CD4-positive, alpha-beta T cell treated with Interleukin-21 for 1 hour (primary cell): ENCODE measurements at regions not wholly inside any gene's neighbourhood (a gene's known extent, or its start where the extent isn't known, plus 50 kb on each side); places are given as distances from the start of the nearest gene placed in this dataset.

Source experiments
- DNase-seq: peaks from one replicate; pipeline ENCODE4 v3.0.0-alpha.2; 2020

DNA sequence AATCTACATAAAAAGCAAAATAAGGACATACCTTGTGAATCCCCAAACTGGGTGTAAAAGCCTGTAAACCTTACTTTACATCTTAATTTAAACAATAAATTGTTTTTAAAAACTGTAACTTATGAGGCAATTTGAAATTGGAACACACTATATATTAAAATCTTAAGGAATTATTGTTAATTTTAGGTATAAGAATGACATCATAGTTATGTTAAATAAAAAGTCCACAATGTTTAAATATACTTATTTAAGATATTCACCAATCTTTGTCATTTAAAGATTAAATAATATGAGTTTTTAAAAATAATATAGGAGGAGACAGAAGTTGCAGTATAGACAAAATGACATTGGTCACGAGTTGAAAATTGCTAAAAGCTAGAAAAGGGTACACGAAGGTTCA is 621.9 kb upstream of the POU3F2 start:
- no peak for DNase-seq

DNA sequence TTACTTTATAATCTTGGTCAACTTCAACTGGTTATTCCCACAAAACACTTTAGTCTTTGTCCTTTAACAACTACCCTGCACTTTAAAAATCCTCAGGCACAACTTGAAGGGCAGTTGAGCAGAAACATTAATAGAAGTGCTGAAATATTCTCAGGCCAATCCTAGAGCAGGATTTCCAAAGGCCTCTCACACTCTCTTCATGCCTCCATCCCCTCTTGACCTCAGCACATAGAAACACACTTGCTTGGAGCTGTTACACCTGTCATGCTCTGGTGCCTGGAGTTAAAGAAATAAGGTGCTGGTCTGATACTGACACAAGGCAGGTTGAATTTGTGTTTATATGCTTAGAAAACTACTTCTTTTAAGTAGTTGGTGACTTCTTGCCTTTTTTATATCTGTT is 618.8 kb upstream of the POU3F2 start:
- DNase-seq, result no peak

DNA sequence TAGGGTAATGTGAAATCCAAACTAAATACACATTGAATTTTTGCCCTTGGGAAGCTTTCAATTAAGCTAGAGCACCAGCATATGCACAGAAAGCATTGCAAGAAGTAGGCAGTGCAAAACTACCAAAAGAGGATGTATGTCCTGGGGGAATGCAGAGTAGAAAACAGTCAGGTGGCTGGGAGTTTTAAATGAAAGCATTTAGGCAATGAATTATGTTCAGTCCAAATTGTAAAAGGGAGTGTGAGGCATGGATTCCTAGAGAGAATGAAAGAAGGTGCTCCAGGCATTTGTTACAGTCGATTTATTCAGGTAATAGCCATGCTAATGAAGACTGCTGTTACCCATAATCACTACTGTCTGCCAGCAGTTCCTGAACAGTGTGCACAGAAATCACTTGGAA is 604.1 kb upstream of the POU3F2 start:
- DNase-seq, result no peak

- DNase-seq, result no peak
Observed at GRCh38 chr6:98239057-98239456, 595.3 kb upstream of the POU3F2 start.

GRCh38 chr6:98241630-98242029 is 592.7 kb upstream of the POU3F2 start:
- no peak for DNase-seq

- DNase-seq, result no peak
Observed at GRCh38 chr6:98254624-98255023, 579.8 kb upstream of the POU3F2 start.

GRCh38 chr6:98260382-98260781 is 574.0 kb upstream of the POU3F2 start:
- no peak for DNase-seq

DNA sequence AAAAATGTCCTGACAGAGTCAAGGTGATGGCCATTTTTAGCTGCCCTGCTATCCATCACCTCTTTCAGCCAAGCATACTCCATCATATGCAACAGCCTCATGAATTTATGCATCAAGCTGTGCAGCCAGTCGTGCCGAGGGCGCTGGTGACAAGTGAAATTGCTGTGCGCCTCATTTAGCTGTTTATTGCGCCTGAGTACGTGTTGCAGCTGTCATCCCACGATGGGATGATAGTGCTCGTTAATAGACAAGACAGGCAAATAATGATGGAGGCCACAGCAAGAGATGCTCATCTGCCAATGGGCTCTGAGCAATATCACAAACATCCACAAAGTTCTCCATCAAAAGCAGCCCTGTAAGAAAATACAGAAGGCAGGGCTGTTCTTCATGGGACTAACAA is 562.3 kb upstream of the POU3F2 start:
- no peak for DNase-seq

GRCh38 chr6:98274691-98275090 is 559.7 kb upstream of the POU3F2 start:
- no peak for DNase-seq

- DNase-seq, result no peak
Observed at GRCh38 chr6:98280492-98280891, 553.9 kb upstream of the POU3F2 start.

DNA sequence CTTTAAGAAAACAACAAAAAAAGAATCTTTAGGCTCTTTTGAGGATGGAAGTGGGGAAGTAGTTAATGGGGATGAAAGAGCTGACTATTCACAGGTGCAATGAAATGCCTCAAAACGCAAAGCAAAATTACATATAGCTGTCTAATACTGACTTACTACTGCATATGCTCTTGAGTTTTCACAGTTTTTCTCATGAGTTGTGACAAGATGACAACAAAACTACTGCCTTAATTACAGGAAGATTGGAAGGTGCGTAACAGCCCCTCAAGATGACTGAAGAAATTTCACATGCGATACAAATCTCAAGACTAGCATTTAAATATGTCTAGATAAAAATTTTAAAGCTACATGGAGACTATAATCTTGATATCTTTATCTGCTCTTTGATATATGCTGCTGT is 547.8 kb upstream of the POU3F2 start:
- no peak for DNase-seq

- DNase-seq, result no peak
Observed at GRCh38 chr6:98287876-98288275, 546.5 kb upstream of the POU3F2 start.

- no peak for DNase-seq
Observed at GRCh38 chr6:98292810-98293209, 541.6 kb upstream of the POU3F2 start.

- no peak for DNase-seq
Observed at GRCh38 chr6:98295515-98296175, 538.7 kb upstream of the POU3F2 start.

- no peak for DNase-seq
Observed at GRCh38 chr6:98308564-98308963, 525.8 kb upstream of the POU3F2 start.

DNA sequence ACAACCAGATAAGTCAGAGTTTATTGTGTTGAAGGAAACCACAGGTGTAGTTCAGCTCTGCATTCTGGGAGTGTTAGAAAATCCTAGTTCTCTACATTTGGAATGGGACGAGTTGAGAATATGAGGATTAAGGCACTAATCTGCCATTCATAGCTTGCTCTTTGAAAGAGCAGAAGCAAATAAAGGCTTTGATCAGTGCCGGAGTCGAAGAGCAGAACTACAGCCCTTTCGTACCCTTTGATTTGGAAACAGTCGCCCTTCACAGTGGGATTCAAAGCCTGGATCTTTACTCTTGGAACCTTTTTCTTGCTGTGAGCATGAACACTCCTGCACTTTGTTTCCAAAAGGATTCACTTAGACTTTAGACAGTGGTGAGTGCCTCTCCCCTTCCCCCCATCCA is 523.9 kb upstream of the POU3F2 start:
- DNase-seq, result no peak

- DNase-seq, result no peak
Observed at GRCh38 chr6:98323605-98324004, 510.8 kb upstream of the POU3F2 start.

DNA sequence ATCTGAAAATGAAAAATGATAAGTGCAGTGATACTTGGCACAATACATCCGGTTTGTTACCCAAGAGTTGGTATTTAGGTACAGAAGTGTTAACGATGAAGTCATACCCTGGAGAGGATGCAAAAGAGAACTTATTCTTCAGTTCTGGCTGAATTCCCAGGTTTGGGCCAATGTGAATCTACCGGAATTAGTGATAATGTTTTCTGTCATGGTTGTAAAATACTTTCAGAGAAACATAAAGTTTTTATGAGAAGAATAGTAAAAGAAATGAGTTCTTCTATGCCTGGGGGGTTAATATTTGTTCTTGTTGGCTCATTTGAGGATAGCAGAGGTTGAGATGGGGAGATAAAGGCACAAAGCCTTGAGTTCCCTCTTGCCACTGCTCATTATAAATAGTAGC is 509.9 kb upstream of the POU3F2 start:
- DNase-seq, result no peak

DNA sequence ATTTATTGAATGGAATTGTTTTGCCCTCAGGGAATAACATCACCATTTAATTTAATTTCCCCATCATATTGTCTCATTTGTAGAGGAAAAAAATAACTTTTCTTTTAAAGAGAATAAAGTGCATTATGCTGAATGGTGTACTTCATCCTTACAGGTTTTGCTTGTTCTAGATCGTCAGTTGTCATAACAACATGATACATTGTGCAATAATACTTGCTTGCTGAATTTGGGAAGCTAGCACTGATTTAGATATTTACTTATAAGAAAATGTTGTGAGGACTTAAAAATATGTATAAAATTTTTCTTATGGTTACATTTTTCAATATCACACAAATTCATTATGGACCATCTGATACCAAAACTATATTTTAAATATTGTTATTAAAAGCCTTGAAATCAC is 509.0 kb upstream of the POU3F2 start:
- no peak for DNase-seq

DNA sequence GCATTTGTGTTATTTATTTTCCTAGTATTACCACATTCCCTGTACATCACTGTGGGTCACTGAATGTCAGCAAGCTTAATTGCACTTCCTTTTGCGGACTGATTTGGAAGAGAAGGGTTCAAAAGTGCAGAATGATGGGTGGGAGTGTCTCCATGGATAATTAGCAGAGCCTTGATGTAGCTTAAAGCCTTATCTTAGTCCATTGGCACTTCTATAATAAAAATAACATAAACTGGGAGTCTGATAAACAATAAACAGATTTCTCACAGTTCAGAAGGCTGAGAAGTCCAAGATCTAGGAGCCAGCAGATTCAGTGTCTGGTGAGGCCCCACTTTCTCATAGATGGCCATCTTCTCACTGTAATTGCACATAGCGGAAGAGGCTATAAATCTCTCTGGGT is 501.1 kb upstream of the POU3F2 start:
- no peak for DNase-seq

- DNase-seq, result no peak
Observed at GRCh38 chr6:98335594-98335993, 498.8 kb upstream of the POU3F2 start.

GRCh38 chr6:98339506-98339905 is 494.9 kb upstream of the POU3F2 start:
- no peak for DNase-seq

GRCh38 chr6:98343004-98343403 is 491.4 kb upstream of the POU3F2 start:
- no peak for DNase-seq

DNA sequence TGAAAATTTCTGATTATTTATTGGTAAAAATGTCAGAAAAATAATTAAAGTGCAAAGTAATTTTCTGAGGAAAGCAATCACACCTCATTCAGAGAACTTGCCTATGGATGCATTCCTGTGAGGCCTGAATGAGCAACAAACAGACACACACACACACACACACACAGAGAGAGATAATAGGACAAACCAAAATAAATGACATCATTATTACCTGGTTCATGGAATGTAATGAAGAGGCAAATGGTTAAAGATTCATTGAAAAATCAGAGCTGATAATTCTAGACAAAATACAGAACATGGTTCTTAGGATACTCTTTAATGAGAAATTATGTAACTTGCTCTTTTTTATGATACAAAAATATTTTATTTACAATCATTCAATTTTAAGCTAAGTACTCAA is 490.6 kb upstream of the POU3F2 start:
- no peak for DNase-seq

DNA sequence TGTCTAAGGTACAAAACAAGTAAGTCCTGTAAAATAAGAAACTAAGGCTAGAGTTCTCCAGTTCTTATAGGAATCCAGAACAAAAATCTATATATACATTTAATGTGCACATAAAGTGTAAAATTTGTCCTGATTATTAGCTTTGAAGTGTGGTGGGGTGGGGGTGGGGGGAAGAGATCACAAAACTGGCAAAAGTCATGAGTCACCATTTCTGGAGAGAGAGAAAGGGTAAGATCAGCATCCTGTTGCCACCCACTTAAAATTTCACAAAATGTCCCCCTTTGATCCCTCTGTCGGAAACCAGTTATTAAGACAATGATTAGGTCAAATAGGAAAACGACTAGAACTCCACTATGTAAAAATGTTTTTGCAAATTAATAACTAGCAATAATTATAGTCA is 482.0 kb upstream of the POU3F2 start:
- no peak for DNase-seq

DNA sequence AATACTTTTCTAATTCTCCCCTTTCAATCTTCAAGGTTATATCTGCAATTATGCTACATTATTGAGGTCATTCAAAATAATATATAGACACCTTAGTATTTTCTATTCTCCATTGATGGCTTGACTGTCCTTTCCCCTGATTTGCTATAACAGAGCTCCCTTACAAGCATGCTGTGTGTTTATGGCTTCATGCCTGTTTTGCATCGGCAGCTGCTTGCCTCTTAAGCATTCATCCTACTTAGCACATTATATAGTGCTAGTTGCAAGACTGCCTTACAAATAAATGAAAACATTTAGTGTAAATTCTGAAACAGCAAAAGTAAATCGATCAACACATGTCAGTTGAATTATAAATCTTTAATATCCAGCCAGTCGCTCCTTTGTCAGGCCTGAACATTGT is 476.2 kb upstream of the POU3F2 start:
- no peak for DNase-seq
